ENCODE measurements at regions not wholly inside any gene's neighbourhood (a gene's known extent, or its start where the extent isn't known, plus 50 kb on each side); places are given as distances from the start of the nearest gene placed in this dataset.

GRCh38 chr2:220336771-220337170 lies 709.3 kb downstream of the SLC4A3 start:
- H3K27ac ChIP-seq = no peak overlapping the region
- H3K4me3 ChIP-seq = no peak overlapping the region
- intact Hi-C loops (cut with DNase I) = no loop called here
- H3K36me3 ChIP-seq = no peaks in the 10 kb centered on the region
- no peaks in the 10 kb centered on the region for H3K27me3 ChIP-seq
- no peak for TF ChIP-seq CTCF (IDR thresholded peaks at IDR 0.05)
- ATAC-seq (no peak), DNase-seq (no peak)
- H3K9me3 ChIP-seq = peaks cover 0 to 18% of the 10 kb centered on the region in 2 donors
- no peaks in the 10 kb centered on the region for H3K4me1 ChIP-seq

DNA sequence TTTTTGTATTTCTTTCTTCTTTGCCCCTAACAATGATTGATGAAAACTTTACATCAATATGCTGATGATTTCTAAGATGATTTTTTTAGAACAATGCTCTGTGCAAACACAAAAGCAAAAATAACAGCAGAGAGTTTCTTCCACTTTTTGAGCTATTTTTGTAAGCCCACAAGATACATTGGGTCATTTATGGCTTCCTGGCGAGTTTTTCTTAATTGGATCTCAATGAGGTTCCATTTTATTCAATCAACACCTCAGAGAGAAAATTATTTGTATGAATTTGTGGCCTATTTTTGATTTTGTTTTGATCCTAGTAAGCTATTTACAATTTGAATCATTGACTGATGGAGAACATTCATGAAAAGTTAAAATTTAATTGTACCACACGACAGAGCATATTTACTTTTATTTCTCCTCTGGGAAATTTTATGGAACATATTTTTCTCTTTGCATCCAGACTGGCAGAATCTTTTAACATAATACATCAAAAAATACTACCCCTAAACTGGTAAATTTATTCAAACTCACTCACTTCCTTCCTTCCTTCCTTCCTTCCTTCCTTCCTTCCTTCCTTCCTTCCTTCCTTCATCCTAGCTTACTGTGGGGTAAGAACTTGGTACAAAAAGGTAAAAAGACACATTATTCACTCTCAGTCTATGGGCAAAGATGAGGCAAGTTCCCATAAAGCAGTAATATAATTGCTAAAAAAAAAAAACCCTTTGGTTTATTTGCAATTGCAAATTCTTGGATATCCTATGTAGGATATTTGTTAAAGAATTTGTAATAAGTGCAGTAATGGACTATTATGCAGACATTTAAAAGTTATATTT lies 710.4 kb downstream of the SLC4A3 start:
- Histone ChIP-seq H3K36me3 (no peaks in the 10 kb centered on the region), H3K27me3 (no peaks in the 10 kb centered on the region), H3K4me1 (no peaks in the 10 kb centered on the region), H3K4me3 (no peak overlapping the region), H3K27ac (no peak overlapping the region), H3K9me3 (peaks cover 0 to 12% of the 10 kb centered on the region in 2 donors)
- intact Hi-C loops (cut with DNase I) = no loop called here
- DNase-seq (no peak), ATAC-seq (no peak)
- no peak for TF ChIP-seq CTCF (IDR thresholded peaks at IDR 0.05)

DNA sequence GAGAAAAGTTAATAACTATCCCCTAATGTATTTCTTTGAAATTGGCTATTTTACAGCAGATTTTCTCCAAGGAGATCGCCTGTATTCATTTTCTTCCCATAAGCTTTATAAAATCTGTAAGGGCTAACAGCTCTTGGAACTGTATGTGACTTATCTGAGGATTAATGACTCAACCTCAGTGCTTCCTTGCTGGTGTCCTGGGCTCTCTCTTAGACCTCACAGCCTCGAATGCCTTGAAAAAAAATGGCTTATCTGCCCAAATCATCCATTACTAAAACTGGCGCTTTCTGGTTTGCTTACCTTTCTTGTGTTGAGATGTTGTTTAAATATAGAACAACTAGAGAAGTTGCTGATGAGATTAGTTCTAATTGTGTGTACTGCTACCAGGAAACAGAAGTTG lies 713.6 kb downstream of the SLC4A3 start:
- no peak for TF ChIP-seq CTCF (IDR thresholded peaks at IDR 0.05)
- Histone ChIP-seq H3K4me3 (no peak overlapping the region), H3K36me3 (no peaks in the 10 kb centered on the region), H3K4me1 (no peaks in the 10 kb centered on the region), H3K27me3 (no peaks in the 10 kb centered on the region), H3K9me3 (no peaks in the 10 kb centered on the region), H3K27ac (no peak overlapping the region)
- DNase-seq (no peak), ATAC-seq (no peak)
- intact Hi-C loops (cut with DNase I) = no loop called here

GRCh38 chr2:220346919-220347318 lies 719.5 kb downstream of the SLC4A3 start:
- DNase-seq = no peak
- Histone ChIP-seq H3K36me3 (no peaks in the 10 kb centered on the region), H3K27ac (no peak overlapping the region), H3K4me1 (no peaks in the 10 kb centered on the region), H3K9me3 (no peaks in the 10 kb centered on the region), H3K27me3 (no peaks in the 10 kb centered on the region), H3K4me3 (no peak overlapping the region)
- ATAC-seq = no peak
- no peak for TF ChIP-seq CTCF (IDR thresholded peaks at IDR 0.05)
- intact Hi-C loops (cut with DNase I) = no loop called here

- H3K27me3 ChIP-seq = no peaks in the 10 kb centered on the region
- intact Hi-C loops (cut with DNase I) = no loop called here
Measured at GRCh38 chr2:220347626-220348025, 720.2 kb downstream of the SLC4A3 start.

More at GRCh38 chr2:220347626-220348025, 720.2 kb downstream of the SLC4A3 start:
- no peaks in the 10 kb centered on the region for H3K36me3 ChIP-seq
- H3K9me3 ChIP-seq = no peaks in the 10 kb centered on the region
- DNase-seq = no peak
- H3K4me1 ChIP-seq = no peaks in the 10 kb centered on the region
- H3K4me3 ChIP-seq = no peak overlapping the region
- TF ChIP-seq CTCF (IDR thresholded peaks at IDR 0.05) = no peak
- ATAC-seq = no peak
- no peak overlapping the region for H3K27ac ChIP-seq
